ENCODE measurements at regions not wholly inside any gene's neighbourhood (a gene's known extent, or its start where the extent isn't known, plus 50 kb on each side); places are given as distances from the start of the nearest gene placed in this dataset.

DNA sequence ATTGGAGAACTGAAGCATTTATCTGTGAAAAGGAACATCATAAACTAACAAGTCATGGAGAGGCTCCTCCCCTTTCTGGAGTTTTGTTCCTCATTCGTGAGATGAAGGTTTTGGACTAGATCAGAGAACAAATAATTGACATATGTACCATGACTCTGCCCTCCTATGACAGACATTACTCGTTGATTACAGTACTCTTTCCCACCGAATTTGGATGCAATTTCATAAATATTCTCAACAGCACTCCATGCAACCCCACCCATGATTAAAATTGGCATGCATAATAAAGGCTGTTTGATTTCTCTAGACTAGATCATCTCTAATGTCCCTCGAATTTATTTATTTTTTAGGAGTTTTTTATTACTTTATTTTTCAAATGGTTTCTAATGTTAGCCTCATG, 258.9 kb upstream of the LDB2 start:
- no peak for DNase-seq
- POLR2A ChIA-PET = no interaction called here
- peaks cover 13% of the 10 kb centered on the region for H3K27me3 Mint-ChIP-seq
- peaks cover 16% of the 10 kb centered on the region for H3K4me1 Mint-ChIP-seq
- H3K4me3 Mint-ChIP-seq = no peak overlapping the region
- peaks cover 10% of the 10 kb centered on the region for H3K36me3 Mint-ChIP-seq
- ATAC-seq (ENCODE audit: low read depth) = no peak
- peaks cover 12% of the 10 kb centered on the region for H3K9me3 Mint-ChIP-seq
- H3K27ac Mint-ChIP-seq = no peak overlapping the region

DNA sequence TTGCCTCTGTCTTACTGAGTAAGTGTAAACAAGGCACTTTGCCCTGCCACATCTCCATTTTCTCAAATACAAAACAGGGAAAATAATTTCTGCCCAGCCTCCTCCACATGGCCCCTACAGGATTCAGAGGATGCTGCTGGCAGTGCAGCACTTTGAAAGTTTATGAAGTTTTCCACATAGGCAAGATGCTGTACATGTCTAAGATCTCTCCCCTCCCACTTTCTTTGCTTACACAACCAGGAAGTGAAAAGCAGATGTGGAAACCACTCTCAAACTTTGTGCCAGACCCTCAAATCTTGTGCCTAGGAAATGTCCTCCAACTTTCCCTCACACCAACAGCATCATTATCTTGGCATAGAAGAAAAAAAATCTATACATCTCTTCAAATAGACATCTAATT, 257.0 kb upstream of the LDB2 start:
- DNase-seq (no peak), ATAC-seq (ENCODE audit: low read depth) (no peak)
- Mint-ChIP-seq H3K36me3 (peaks cover 5% of the 10 kb centered on the region), H3K4me1 (peaks cover 4% of the 10 kb centered on the region), H3K27ac (no peak overlapping the region), H3K27me3 (peaks cover 13% of the 10 kb centered on the region), H3K4me3 (no peak overlapping the region), H3K9me3 (peaks cover 3% of the 10 kb centered on the region)
- POLR2A ChIA-PET = no interaction called here

DNA sequence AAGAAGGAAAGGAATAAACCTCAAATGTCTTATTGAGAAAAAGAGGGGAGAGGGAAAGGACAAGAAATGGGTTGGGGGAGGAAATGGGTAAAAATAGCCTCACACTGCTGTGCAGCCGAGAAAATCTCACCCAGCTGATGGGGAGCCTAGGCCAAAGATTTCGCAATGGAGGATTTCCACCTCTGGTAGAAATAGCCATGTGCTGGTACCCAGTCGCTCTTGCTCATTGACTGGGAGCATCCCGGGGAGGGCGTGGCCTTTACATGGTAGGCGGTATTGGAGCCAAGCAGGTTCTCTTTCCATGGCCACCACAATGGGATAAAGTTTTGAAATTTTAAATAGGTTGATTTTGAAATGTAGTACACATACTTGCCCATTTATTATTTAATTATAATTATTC, 255.1 kb upstream of the LDB2 start:
- DNase-seq (no peak), ATAC-seq (ENCODE audit: low read depth) (no peak)
- Mint-ChIP-seq H3K27me3 (peaks cover 12% of the 10 kb centered on the region), H3K9me3 (peaks cover 5% of the 10 kb centered on the region), H3K36me3 (no peaks in the 10 kb centered on the region), H3K4me1 (no peaks in the 10 kb centered on the region), H3K27ac (no peak overlapping the region), H3K4me3 (no peak overlapping the region)
- POLR2A ChIA-PET = no interaction called here

DNA sequence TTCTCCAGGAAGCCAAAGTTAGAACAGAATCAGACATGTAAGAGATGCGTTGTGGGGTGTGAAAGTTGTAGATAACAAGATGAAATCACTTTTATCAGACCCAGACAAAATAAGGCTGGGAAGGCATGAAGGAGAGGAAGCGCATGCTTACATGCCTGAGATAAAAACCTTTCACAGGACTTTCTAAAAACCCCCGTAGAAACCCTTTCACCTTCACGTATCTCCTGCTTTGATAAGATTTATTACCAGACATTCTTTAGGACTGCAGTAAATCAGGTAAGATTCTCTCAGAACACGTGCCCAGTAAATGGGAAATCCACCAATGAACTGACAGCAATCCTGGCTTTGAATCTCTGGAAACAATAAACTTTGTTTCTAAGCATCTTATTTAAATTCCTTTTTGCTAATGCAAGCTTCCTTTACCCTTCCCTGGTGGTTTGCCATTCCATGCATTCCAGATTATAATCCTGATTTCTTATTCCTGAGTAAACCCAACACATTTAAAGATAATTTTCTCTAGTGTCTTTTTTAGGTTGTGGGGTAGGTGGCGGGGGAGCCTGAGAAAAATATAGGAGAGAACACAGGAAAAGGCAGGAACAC, 254.6 kb upstream of the LDB2 start:
- H3K9me3 Mint-ChIP-seq = peaks cover 4% of the 10 kb centered on the region
- no peak overlapping the region for H3K4me3 Mint-ChIP-seq
- H3K4me1 Mint-ChIP-seq = no peaks in the 10 kb centered on the region
- ATAC-seq (ENCODE audit: low read depth) = no peak
- H3K36me3 Mint-ChIP-seq = no peaks in the 10 kb centered on the region
- no peak for DNase-seq
- H3K27me3 Mint-ChIP-seq = peaks cover 12% of the 10 kb centered on the region
- no peak overlapping the region for H3K27ac Mint-ChIP-seq
- POLR2A ChIA-PET = no interaction called here

DNA sequence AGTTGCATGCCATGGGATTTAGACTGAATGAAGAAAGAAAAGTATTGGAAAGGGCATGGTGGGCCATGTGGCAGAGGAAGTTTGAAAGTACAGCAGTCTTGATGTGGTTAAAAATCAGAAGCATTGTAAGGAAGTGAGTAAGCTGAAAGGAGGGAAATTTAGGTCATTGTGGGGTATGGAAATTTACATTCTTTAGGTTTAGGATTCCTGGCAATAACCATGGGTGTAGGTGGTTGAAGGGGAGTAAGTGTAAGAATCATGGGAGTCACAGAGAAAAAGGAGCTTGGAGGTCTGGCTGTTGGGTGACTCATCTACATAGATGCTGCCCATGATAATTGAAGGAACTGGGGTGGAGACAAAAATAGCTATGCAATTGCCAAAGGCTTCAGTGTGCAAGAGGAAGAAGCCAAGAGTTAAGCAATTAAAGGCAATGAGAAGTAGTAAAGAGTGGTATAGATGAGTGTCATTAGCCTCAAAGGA, 243.8 kb upstream of the LDB2 start:
- no peak overlapping the region for H3K4me3 Mint-ChIP-seq
- H3K9me3 Mint-ChIP-seq = peaks cover 11% of the 10 kb centered on the region
- no peak for ATAC-seq (ENCODE audit: low read depth)
- H3K36me3 Mint-ChIP-seq = no peaks in the 10 kb centered on the region
- H3K27me3 Mint-ChIP-seq = peaks cover 3% of the 10 kb centered on the region
- POLR2A ChIA-PET = no interaction called here
- H3K4me1 Mint-ChIP-seq = peaks cover 3% of the 10 kb centered on the region
- no peak overlapping the region for H3K27ac Mint-ChIP-seq
- no peak for DNase-seq

DNA sequence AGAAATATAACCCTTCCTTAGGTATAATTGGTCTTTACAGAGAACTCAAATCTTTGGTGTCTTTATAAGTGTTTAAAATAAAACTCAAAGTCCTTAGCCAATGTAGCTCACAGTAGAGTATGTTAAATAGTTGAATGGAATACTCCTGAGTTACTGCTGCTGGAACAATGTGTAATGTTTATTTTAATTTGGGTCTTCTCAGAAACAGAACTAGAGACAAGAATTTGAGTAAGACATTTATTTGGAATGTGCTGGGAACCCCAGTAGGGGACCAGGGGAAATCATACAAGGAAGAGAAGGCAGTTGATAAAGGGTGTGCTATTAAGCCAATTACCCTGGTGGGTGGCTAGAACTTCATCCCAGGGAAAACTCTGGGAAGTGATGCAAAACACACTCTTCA, 240.4 kb upstream of the LDB2 start:
- no peaks in the 10 kb centered on the region for H3K36me3 Mint-ChIP-seq
- H3K27ac Mint-ChIP-seq = no peak overlapping the region
- H3K4me3 Mint-ChIP-seq = no peak overlapping the region
- H3K4me1 Mint-ChIP-seq = peaks cover 3% of the 10 kb centered on the region
- DNase-seq (no peak), ATAC-seq (ENCODE audit: low read depth) (no peak)
- peaks cover 11% of the 10 kb centered on the region for H3K9me3 Mint-ChIP-seq
- H3K27me3 Mint-ChIP-seq = peaks cover 2% of the 10 kb centered on the region
- POLR2A ChIA-PET = no interaction called here

DNA sequence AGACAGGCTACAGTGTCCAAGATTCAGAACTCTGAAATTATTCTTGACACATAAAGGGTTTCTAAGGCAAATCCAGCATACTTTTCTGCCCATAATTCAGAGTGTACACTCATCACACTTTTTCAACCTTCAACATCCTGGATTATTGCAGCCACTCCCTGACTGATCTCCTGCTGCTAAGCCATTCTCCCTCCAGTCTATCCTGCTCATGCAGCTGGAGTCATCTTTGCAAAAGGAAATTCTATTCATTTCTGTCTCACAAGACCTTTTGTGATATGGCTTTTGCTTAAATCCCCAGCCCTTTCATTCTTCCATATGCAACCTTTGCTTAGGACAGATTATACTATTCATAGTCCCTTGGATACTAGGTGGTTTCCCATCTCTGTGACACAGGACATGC, 236.1 kb upstream of the LDB2 start:
- H3K9me3 Mint-ChIP-seq = peaks cover 2% of the 10 kb centered on the region
- no peaks in the 10 kb centered on the region for H3K36me3 Mint-ChIP-seq
- H3K4me3 Mint-ChIP-seq = no peak overlapping the region
- no peak for DNase-seq
- POLR2A ChIA-PET = no interaction called here
- peaks cover 6% of the 10 kb centered on the region for H3K27me3 Mint-ChIP-seq
- H3K27ac Mint-ChIP-seq = no peak overlapping the region
- no peaks in the 10 kb centered on the region for H3K4me1 Mint-ChIP-seq
- no peak for ATAC-seq (ENCODE audit: low read depth)

DNA sequence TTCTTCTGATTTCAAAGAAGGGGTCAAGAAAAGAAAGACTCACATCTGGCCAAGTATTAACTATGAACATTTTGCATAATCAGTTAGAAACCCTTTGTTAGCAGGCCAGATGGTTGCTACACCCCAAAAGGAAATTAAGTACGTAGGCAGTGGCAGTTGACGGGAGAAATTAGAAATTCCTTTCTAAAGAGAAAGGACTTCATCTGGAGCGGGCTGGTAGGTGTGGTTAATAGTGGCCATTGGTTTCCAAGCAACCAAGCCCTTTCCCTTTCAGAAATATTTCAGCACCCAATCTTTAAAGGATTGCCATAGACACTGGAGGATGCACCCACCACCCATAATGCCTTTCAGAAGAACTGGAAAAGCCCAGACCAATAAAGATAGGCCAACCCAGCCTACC, 235.7 kb upstream of the LDB2 start:
- POLR2A ChIA-PET = no interaction called here
- Mint-ChIP-seq H3K4me3 (no peak overlapping the region), H3K4me1 (no peaks in the 10 kb centered on the region), H3K36me3 (no peaks in the 10 kb centered on the region), H3K27ac (no peak overlapping the region), H3K9me3 (peaks cover 2% of the 10 kb centered on the region), H3K27me3 (peaks cover 6% of the 10 kb centered on the region)
- ATAC-seq (ENCODE audit: low read depth) (no peak), DNase-seq (no peak)

DNA sequence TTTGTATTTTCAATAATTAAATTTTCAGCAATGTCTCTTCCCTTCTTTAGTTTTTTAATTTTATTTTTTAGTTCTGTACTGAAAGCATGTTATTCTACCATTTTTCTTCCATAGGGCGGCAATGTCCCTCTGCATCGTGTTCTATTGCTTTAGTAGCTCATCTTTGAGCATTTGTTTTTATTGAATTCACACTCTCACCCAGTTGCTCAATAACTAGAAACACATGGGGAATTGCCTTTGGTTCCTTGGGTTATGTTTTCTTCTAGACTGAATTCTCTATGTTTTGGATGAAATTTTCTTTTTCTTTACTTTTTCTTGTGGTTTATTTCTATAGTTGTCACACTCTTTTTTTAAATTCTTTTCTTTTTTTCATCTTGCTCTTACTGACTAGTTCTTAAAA, 233.8 kb upstream of the LDB2 start:
- DNase-seq (no peak), ATAC-seq (ENCODE audit: low read depth) (no peak)
- POLR2A ChIA-PET = no interaction called here
- Mint-ChIP-seq H3K27ac (no peak overlapping the region), H3K4me1 (no peaks in the 10 kb centered on the region), H3K9me3 (no peaks in the 10 kb centered on the region), H3K36me3 (no peaks in the 10 kb centered on the region), H3K4me3 (no peak overlapping the region), H3K27me3 (peaks cover 6% of the 10 kb centered on the region)

DNA sequence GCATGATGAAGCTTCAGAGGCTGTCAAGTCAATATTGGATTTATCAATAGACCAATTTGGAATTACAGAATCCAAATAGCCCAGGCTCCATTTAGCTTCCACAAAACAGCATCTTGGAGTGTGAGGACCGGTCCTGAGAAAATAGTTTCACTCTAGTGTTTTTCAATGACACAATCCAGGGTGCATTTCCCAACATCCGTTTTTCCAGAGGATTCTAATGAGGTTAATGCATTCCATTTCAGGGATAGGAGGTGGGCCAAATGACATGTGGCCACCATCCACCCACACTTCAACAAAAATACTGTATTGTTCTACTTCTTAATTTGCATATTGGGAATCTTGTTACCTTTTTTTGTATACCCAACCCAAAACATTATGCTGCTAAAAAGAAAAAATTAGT, 229.8 kb upstream of the LDB2 start:
- no peak overlapping the region for H3K27ac Mint-ChIP-seq
- H3K36me3 Mint-ChIP-seq = no peaks in the 10 kb centered on the region
- POLR2A ChIA-PET = no interaction called here
- DNase-seq = no peak
- H3K9me3 Mint-ChIP-seq = no peaks in the 10 kb centered on the region
- peaks cover 6% of the 10 kb centered on the region for H3K27me3 Mint-ChIP-seq
- no peaks in the 10 kb centered on the region for H3K4me1 Mint-ChIP-seq
- ATAC-seq (ENCODE audit: low read depth) = no peak
- H3K4me3 Mint-ChIP-seq = no peak overlapping the region

DNA sequence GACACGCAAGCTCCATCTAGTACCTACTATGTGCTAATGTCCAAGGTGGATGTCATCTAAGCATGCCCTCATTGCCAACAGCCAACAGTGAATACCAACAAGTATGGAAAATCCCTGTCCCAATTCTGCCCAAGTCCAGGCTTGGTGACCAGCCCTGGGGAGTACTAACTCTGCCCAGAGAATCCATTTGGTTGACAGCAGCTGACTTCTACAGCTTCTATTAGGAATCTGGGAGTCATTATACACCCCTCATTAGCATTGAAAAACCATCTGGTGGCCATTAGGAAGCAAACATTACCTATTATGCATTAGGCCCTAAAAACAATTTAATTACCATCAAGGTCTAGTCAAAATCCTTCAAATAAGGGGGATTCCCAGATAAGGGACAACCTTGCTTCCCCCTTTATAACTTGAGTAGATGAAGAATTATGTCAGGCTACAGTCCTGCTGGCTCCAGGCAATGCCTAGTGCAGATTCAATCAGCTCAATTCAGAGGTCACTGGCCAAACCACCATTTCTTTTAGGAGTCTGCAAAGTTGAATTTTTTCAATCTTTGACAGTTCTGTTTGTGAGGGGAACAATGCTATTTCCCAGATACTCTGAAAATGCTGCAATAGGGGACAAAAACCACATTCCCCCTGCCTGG, 228.0 kb upstream of the LDB2 start:
- Mint-ChIP-seq H3K36me3 (no peaks in the 10 kb centered on the region), H3K27ac (no peak overlapping the region), H3K27me3 (peaks cover 6% of the 10 kb centered on the region), H3K4me1 (no peaks in the 10 kb centered on the region), H3K4me3 (no peak overlapping the region), H3K9me3 (no peaks in the 10 kb centered on the region)
- ATAC-seq (ENCODE audit: low read depth) = no peak
- no peak for DNase-seq
- POLR2A ChIA-PET = no interaction called here

DNA sequence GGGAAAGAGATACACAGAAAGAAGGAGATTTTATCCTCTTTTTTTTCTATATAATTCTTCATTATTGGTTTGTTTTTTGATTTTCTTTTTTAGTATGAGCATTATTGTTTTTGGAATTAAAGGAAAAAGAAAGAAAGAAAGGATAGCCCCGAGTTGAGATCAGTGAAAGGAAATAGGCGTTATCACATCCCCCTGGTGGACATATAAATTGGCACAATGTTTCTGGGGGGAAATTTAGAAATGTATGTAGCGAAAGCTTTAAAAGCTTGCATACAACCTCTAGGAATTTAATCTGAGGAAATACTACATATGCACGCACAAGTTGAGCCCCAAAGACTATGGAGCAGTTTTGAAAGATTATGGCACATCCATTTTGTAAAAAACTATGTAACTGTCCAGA, 226.3 kb upstream of the LDB2 start:
- H3K36me3 Mint-ChIP-seq = no peaks in the 10 kb centered on the region
- DNase-seq (no peak), ATAC-seq (ENCODE audit: low read depth) (no peak)
- no peak overlapping the region for H3K4me3 Mint-ChIP-seq
- peaks cover 5% of the 10 kb centered on the region for H3K27me3 Mint-ChIP-seq
- H3K9me3 Mint-ChIP-seq = no peaks in the 10 kb centered on the region
- H3K27ac Mint-ChIP-seq = no peak overlapping the region
- H3K4me1 Mint-ChIP-seq = no peaks in the 10 kb centered on the region
- POLR2A ChIA-PET = no interaction called here

DNA sequence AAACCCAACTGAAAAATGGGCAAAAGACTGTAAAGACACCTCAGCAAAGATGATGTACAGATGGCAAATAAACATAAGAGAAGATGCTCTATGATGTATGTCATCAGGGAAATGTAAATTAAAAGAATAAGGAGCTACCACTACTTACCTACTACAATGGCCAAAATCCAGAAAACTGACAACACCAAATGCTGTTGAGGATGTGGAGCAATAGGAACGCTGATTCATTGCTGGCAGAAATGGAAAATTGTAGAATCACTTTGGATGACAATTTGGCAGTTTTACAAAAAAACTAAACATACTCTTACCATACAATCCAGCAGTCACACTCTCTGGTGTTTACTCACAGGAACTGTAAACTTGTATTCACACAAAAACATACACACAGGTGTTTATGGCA, 222.3 kb upstream of the LDB2 start:
- no peak overlapping the region for H3K4me3 Mint-ChIP-seq
- POLR2A ChIA-PET = no interaction called here
- no peak for DNase-seq
- H3K36me3 Mint-ChIP-seq = no peaks in the 10 kb centered on the region
- peaks cover 6% of the 10 kb centered on the region for H3K27me3 Mint-ChIP-seq
- H3K27ac Mint-ChIP-seq = no peak overlapping the region
- H3K9me3 Mint-ChIP-seq = no peaks in the 10 kb centered on the region
- H3K4me1 Mint-ChIP-seq = no peaks in the 10 kb centered on the region
- ATAC-seq (ENCODE audit: low read depth) = no peak

DNA sequence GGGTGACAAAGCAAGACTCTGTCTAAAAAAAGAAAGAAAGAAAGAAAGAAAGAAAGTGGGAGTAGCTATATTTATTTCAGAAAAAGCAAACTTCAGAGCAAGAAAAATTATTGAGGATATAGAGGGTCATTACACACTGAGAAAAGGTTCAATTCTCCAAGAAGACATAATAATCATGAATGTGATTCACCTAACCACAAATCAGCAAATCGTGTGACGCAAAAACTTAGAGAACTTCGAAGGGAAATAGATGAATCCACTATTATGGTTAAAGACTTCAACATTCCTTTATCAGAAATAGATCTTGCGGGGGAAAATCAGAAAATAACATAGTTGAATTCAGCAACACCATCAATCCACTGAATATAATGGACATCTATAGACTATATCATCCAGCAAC, 219.3 kb upstream of the LDB2 start:
- DNase-seq (no peak), ATAC-seq (ENCODE audit: low read depth) (no peak)
- H3K4me1 Mint-ChIP-seq = no peaks in the 10 kb centered on the region
- no peaks in the 10 kb centered on the region for H3K9me3 Mint-ChIP-seq
- POLR2A ChIA-PET = interaction anchor here (0.6 kb wide), 1 partner anchor 520 kb away, joined by 6 read pairs; no protein-coding TSS in a partner anchor
- H3K4me3 Mint-ChIP-seq = no peak overlapping the region
- H3K27me3 Mint-ChIP-seq = peaks cover 6% of the 10 kb centered on the region
- H3K36me3 Mint-ChIP-seq = no peaks in the 10 kb centered on the region
- H3K27ac Mint-ChIP-seq = no peak overlapping the region

Data from activated naive CD8-positive, alpha-beta T cell treated with anti-CD3 and anti-CD28 coated beads, Interleukin-2, amount 10 ng/mL, durations not matched to agents 7 days and 5 days (primary cell).